ENCODE measurements at regions not wholly inside any gene's neighbourhood (a gene's known extent, or its start where the extent isn't known, plus 50 kb on each side); places are given as distances from the start of the nearest gene placed in this dataset.

DNA sequence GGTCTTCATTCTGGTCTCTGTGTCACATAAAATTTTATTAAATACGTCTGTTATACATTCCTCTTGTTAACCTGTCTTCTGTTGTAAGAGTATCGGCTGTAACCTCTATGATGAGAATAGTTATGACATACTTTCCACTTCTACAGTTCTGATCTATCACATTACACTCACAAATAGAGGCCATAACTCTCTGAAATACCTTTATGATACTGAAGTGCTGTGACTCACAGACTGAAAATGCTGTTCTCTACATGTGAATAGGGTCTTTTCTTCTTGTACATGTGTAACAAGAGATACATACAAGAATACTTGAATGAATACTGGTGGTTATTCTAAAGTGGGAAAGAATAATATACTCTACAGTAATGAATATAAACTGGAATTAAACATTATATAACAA is 1047.6 kb downstream of the TECRL start:
- Histone ChIP-seq H2AFZ (ENCODE audit: low read length) (no peak overlapping the region), H3K27me3 (ENCODE audit: control insufficient read depth in 1 of 2, insufficient read depth in 2 of 2, low read length in 2 of 2) (no peaks in the 10 kb centered on the region), H3K4me3 (replicated peaks in 1 of 3; ENCODE audit: insufficient read depth in 1 of 3, low read depth in 2 of 3, low read length in 3 of 3) (no peak overlapping the region), H3K9me3 (ENCODE audit: low read length) (peaks cover 5% of the 10 kb centered on the region; the same call in 1 of the 2 replicates), H3K79me2 (ENCODE audit: insufficient read depth, low read length) (no peaks in the 10 kb centered on the region), H4K20me1 (ENCODE audit: insufficient read depth, low read length) (no peaks in the 10 kb centered on the region), H3K4me1 (ENCODE audit: insufficient read depth, low read length) (no peaks in the 10 kb centered on the region), H3K9ac (ENCODE audit: insufficient read depth, low read depth, low read length) (no peak overlapping the region), H3K4me2 (ENCODE audit: low read depth, low read length) (no peak overlapping the region), H3K27ac (ENCODE audit: extremely low read length, insufficient read depth, low read length) (no peak overlapping the region), H3K36me3 (replicated peaks in 1 of 2; ENCODE audit: control insufficient read depth in 1 of 2, insufficient read depth in 2 of 2, low read length in 2 of 2) (no peaks in the 10 kb centered on the region)
- in situ Hi-C loops (cut with HindIII; ENCODE audit: extremely low pct_ligation_motif_present, low pct_unique_long_range_greater_than_20kb): no loop called here
- FAIRE-seq (no peak), DNase-seq (ENCODE audit: low spot score) (no peak), ATAC-seq (no peak)
- POLR2A ChIA-PET: no interaction called here
- BruUV-seq (replicated peaks): no TSS peak
- WGBS (ENCODE audit: low lambda C conversion rate): 3% methylated on average over 2 of the region's 2 CpGs
- TF ChIP-seq AGO2 (optimal IDR thresholded peaks at IDR 0.05; ENCODE audit: low read depth, low read length) (no peak), HMG20B (CRISPR knock-in tag; conservative IDR thresholded peaks at IDR 0.05) (no peak), SALL1 (CRISPR knock-in tag; IDR thresholded peaks at IDR 0.05) (no peak), CBFB (CRISPR knock-in tag; IDR thresholded peaks at IDR 0.05) (no peak)
- TF ChIP-seq, protein P1, sequence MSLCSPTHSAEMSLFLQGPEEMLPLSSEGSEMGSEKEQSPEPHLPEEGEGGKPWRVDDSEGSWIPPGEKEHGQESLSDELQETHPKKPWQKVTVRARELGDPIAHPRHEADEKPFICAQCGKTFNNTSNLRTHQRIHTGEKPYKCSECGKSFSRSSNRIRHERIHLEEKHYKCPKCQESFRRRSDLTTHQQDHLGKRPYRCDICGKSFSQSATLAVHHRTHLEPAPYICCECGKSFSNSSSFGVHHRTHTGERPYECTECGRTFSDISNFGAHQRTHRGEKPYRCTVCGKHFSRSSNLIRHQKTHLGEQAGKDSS (CRISPR knock-in tag; IDR thresholded peaks at IDR 0.05; ENCODE audit: borderline replicate concordance, low read depth): no peak
- TF ChIP-seq, protein P2, sequence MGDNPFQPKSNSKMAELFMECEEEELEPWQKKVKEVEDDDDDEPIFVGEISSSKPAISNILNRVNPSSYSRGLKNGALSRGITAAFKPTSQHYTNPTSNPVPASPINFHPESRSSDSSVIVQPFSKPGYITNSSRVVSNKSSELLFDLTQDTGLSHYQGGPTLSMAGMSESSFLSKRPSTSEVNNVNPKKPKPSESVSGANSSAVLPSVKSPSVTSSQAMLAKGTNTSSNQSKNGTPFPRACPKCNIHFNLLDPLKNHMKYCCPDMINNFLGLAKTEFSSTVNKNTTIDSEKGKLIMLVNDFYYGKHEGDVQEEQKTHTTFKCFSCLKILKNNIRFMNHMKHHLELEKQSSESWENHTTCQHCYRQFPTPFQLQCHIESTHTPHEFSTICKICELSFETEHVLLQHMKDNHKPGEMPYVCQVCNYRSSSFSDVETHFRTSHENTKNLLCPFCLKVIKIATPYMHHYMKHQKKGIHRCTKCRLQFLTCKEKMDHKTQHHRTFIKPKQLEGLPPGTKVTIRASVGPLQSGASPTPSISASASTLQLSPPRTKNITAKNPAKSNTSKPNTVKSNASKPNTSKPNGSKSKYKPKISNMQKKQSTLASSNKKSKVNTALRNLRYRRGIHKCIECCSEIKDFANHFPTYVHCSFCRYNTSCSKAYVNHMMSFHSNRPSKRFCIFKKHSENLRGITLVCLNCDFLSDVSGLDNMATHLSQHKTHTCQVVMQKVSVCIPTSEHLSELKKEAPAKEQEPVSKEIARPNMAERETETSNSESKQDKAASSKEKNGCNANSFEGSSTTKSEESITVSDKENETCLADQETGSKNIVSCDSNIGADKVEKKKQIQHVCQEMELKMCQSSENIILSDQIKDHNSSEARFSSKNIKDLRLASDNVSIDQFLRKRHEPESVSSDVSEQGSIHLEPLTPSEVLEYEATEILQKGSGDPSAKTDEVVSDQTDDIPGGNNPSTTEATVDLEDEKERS (CRISPR knock-in tag; IDR thresholded peaks at IDR 0.05): no peak
- CTCF ChIA-PET (ENCODE audit: low intra/inter-chr PET ratio, low total read pairs): no interaction called here
- intact Hi-C loops (cut with micrococcal nuclease; ENCODE audit: unreplicated experiment): no loop called here

Measured in HepG2 (cell line).